ENCODE measurements at regions not wholly inside any gene's neighbourhood (a gene's known extent, or its start where the extent isn't known, plus 50 kb on each side); places are given as distances from the start of the nearest gene placed in this dataset.

DNA sequence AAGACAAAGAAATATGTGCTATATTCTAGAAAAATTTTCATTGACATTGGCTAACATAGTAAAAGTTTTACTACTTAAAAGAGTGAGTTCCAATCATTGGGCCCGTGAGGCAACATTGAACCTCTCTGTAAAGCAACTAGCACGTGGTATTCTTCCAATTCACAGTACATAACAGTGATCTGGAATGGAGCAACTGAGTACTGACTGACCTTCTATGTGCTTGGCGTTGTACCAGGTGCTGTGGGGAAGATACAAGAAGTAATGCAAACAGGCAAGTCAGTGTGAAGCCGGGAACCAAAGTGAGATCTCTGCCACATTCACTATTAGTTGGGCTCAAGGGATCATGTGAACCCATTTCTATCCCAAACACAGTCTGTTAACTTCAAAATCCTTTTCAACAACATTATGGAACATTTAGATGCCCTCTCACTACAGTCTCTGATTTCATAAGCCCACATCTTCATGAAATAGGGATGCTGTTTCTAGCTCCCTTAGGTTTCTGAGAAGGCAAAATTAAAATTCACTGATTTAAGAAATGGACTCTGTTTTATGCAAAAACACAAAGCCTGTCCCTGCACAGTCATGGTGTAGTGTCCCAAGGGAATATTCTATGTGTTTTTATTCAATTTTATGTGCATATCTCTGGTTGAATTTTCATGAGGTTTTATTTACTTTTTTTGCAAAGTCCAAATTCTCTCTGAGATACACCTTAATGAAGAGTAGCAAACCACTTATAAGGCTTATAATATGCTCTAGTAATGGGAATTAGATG, 61.8 kb upstream of the NCAM1 start:
- no peak for DNase-seq (ENCODE audit: low read depth in 3 of 3)

- DNase-seq (ENCODE audit: low read depth in 3 of 3), result no peak
These were observed 59.3 kb upstream of the NCAM1 start for GRCh38 chr11:112901924-112902323.

GRCh38 chr11:112902361-112903011, 58.7 kb upstream of the NCAM1 start:
- DNase-seq (ENCODE audit: low read depth in 3 of 3), result no peak

DNA sequence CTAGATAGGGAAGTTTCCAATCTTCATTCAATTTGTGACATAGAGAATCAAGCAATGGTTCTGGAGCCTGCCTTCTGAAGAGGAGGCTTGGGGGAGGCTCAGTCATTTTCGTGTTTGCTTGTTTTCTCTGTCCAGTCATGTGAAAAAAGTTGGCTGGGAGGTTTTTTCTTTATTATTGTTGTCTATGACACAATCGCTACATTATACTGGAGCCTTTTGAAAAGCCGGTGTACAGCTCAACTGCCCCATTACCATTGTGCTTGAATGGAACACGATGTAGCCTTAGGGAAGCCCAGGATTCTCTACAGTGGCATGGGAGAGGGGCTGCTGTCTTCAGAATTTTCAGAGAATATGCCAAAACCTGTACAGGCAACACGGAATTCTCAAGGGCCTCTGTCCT, 57.9 kb upstream of the NCAM1 start:
- DNase-seq (ENCODE audit: low read depth in 3 of 3), result no peak

GRCh38 chr11:112911124-112911523, 50.1 kb upstream of the NCAM1 start:
- DNase-seq (ENCODE audit: low read depth in 3 of 3), result no peak

All from stimulated activated CD4-positive, alpha-beta T cell treated with anti-CD3 and anti-CD28 coated beads, TNF-alpha, amount 100 ng/mL, for 4 hours (primary cell).